CD4-positive, CD25-positive, alpha-beta regulatory T cell (primary cell): ENCODE measurements at regions not wholly inside any gene's neighbourhood (a gene's known extent, or its start where the extent isn't known, plus 50 kb on each side); places are given as distances from the start of the nearest gene placed in this dataset.

Experiments
- ATAC-seq, 2 donors: fragments of 150-1000 bp; cut with Tn5 transposase; one replicate each; pipeline ENCODE4 v1.10.0; 2021; ENCODE audit warnings: low read depth in 2 of 2, moderate number of reproducible peaks in 2 of 2, moderate library complexity in 1 of 2
- DNase-seq, 3 donors: peaks; one replicate each; pipeline versions ENCODE4 v3.0.0 to v3.0.0-alpha.2; 2012 to 2022; ENCODE audit warnings: mixed read lengths in 1 of 3
- H3K27ac ChIP-seq: one replicate; pipeline ENCODE4 v1.7.0; 2013; ENCODE audit warnings: mild to moderate bottlenecking, low read length; ENCODE audit not compliant: insufficient read depth, poor library complexity, severe bottlenecking
- H3K27me3 ChIP-seq: one replicate; pipeline ENCODE4 v1.7.0; 2013; ENCODE audit warnings: low read length; ENCODE audit not compliant: control insufficient read depth, insufficient read depth
- H3K36me3 ChIP-seq: one replicate; pipeline ENCODE4 v1.7.0; 2013; ENCODE audit warnings: mild to moderate bottlenecking, low read length, moderate library complexity; ENCODE audit not compliant: control insufficient read depth, insufficient read depth
- H3K4me1 ChIP-seq: 2 replicates; pipeline ENCODE4 v1.7.0; 2013; ENCODE audit warnings: mild to moderate bottlenecking, low read length; ENCODE audit not compliant: insufficient read depth, control insufficient read depth, poor library complexity, severe bottlenecking
- H3K4me3 ChIP-seq: one replicate; pipeline ENCODE4 v1.7.0; 2013; ENCODE audit warnings: low read depth, mild to moderate bottlenecking, low read length, moderate library complexity
- H3K9me3 ChIP-seq, 2 experiments: 1 replicate in 1 of 2; 2 replicates in 1 of 2; pipeline ENCODE4 v1.7.0; 2013; ENCODE audit warnings: low read length in 2 of 2, mild to moderate bottlenecking in 1 of 2, moderate library complexity in 1 of 2; ENCODE audit not compliant: control insufficient read depth in 2 of 2
- H3K27ac Mint-ChIP-seq, 3 donors: one replicate each; pipeline ENCODE4 v1.8.0; 2020 to 2022; ENCODE audit warnings: mild to moderate bottlenecking in 3 of 3, mixed read lengths in 3 of 3, moderate library complexity in 2 of 3
- H3K27me3 Mint-ChIP-seq: one replicate; pipeline ENCODE4 v1.8.0; 2022; ENCODE audit warnings: mild to moderate bottlenecking, mixed read lengths
- H3K36me3 Mint-ChIP-seq: one replicate; pipeline ENCODE4 v1.8.0; 2020; ENCODE audit warnings: mixed read lengths
- H3K4me1 Mint-ChIP-seq, 4 donors: one replicate each; pipeline ENCODE4 v1.8.0; 2020 to 2022; ENCODE audit warnings: mixed read lengths in 4 of 4, mild to moderate bottlenecking in 1 of 4
- H3K4me3 Mint-ChIP-seq, 4 donors: one replicate each; pipeline ENCODE4 v1.8.0; 2020 to 2022; ENCODE audit warnings: mild to moderate bottlenecking in 4 of 4, mixed read lengths in 4 of 4, moderate library complexity in 3 of 4
- H3K9me3 Mint-ChIP-seq, 7 donors: one replicate each; pipeline ENCODE4 v1.8.0; 2020 to 2022; ENCODE audit warnings: mixed read lengths in 7 of 7, mild to moderate bottlenecking in 3 of 7, moderate library complexity in 2 of 7

DNA sequence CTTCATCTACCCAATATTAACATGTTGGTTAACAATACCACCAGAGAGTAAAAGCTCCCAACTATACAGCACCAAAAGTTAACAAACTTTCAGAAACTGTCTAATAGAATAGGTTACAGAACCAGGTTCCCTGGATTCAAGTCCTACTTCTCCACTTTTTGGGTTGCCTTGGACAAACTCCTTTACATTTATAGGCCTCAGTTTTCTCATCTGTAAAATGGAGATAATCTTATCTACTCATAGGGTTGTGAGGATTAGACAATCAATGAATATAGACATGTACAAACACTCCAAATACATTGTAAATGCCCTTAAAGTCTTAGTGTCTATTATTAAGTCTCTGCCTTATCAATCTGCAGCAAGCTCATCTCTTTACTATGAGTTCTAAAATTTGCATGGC, 435.2 kb downstream of the ZFHX3 start:
- H3K27me3 ChIP-seq, result no peaks in the 10 kb centered on the region
- DNase-seq, result no peak
- no peaks in the 10 kb centered on the region for H3K9me3 ChIP-seq
- Mint-ChIP-seq H3K4me3 (no peak overlapping the region), H3K4me1 (peaks cover 0 to 9% (median 0%) of the 10 kb centered on the region in 4 donors), H3K27ac (no peak overlapping the region), H3K9me3 (peaks cover 0 to 7% (median 0%) of the 10 kb centered on the region in 7 donors), H3K27me3 (no peaks in the 10 kb centered on the region), H3K36me3 (no peaks in the 10 kb centered on the region)
- H3K36me3 ChIP-seq, result no peaks in the 10 kb centered on the region
- no peak overlapping the region for H3K4me3 ChIP-seq
- ATAC-seq, result no peak
- no peak overlapping the region for H3K27ac ChIP-seq
- no peaks in the 10 kb centered on the region for H3K4me1 ChIP-seq

DNA sequence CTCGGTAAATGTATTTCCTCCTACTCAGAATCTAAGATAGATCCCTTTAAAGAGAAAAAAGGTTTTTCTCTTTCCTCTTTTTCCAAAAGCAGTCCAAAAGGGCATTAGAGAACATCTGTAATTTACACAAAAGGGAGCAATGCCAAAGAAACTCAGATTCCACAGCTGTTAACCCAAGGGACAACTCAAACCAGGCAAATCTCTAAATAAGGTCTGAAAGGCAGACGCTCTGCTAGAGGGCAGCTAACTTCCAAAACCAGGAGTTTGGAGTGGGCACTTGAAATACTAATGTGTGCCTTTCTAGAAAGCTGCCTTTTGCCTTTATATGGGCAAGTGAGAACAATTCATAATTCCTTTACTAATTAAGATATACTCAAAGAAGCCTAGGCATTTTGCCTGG, 435.7 kb downstream of the ZFHX3 start:
- no peak overlapping the region for H3K4me3 ChIP-seq
- no peak overlapping the region for H3K27ac ChIP-seq
- Mint-ChIP-seq H3K9me3 (peaks cover 0 to 7% (median 0%) of the 10 kb centered on the region in 7 donors), H3K27me3 (no peaks in the 10 kb centered on the region), H3K4me3 (no peak overlapping the region), H3K27ac (no peak overlapping the region), H3K36me3 (no peaks in the 10 kb centered on the region), H3K4me1 (peaks cover 0 to 9% (median 0%) of the 10 kb centered on the region in 4 donors)
- ATAC-seq, result no peak
- H3K27me3 ChIP-seq, result no peaks in the 10 kb centered on the region
- no peak for DNase-seq
- H3K4me1 ChIP-seq, result no peaks in the 10 kb centered on the region
- H3K9me3 ChIP-seq, result no peaks in the 10 kb centered on the region
- no peaks in the 10 kb centered on the region for H3K36me3 ChIP-seq

DNA sequence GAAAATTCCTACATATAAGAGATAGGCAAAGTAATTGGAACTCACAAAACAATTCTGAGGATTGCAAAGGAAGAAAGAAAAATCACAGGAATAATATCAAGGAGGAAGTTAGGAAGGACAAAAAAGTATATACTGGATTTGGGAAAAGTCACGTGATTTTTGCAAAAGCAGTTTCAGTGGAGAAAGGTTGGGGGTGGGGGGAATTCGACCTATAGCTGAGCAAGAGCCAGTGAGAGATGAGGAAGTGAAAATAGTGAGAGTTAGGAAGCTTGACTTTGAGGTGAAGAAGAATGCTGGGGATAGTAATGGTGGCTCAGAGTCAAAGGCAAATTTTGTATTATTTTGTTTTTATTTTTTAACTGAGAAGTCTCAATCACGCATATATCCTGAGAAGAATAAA, 438.0 kb upstream of the PMFBP1 start:
- no peaks in the 10 kb centered on the region for H3K4me1 ChIP-seq
- DNase-seq (no peak), ATAC-seq (no peak)
- no peaks in the 10 kb centered on the region for H3K36me3 ChIP-seq
- H3K36me3 Mint-ChIP-seq, result no peaks in the 10 kb centered on the region
- H3K9me3 ChIP-seq, result no peaks in the 10 kb centered on the region
- no peak overlapping the region for H3K4me3 ChIP-seq
- H3K27ac ChIP-seq, result no peak overlapping the region
- H3K27me3 Mint-ChIP-seq, result no peaks in the 10 kb centered on the region
- H3K27ac Mint-ChIP-seq, result no peak overlapping the region
- no peak overlapping the region for H3K4me3 Mint-ChIP-seq
- H3K9me3 Mint-ChIP-seq, result peaks cover 0 to 2% (median 0%) of the 10 kb centered on the region in 7 donors
- H3K4me1 Mint-ChIP-seq, result peaks cover 0 to 9% (median 0%) of the 10 kb centered on the region in 4 donors
- H3K27me3 ChIP-seq, result no peaks in the 10 kb centered on the region

DNA sequence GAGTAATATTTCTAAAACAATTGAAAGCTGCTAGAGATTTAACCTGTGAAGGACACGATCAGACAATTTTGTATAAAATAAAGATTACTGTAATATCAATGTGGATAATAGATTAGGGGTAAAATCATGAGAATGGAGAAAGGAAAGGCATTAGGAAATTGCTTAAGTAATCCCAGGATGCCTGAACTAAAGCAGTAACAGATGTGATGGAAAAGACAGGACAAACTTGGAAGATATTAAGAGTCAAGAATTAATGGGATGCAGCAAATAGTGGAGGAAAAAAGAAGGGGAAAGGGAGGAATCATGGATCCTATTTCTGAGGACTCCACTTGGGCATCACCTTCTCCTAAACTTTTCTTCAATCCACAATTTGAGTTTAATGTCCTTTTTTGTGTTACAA, 437.1 kb upstream of the PMFBP1 start:
- Mint-ChIP-seq H3K4me3 (no peak overlapping the region), H3K36me3 (no peaks in the 10 kb centered on the region), H3K27ac (no peak overlapping the region), H3K9me3 (peaks cover 0 to 5% (median 0%) of the 10 kb centered on the region in 7 donors), H3K27me3 (no peaks in the 10 kb centered on the region), H3K4me1 (peaks cover 0 to 9% (median under 1%) of the 10 kb centered on the region in 4 donors)
- no peak for ATAC-seq
- no peak for DNase-seq
- Histone ChIP-seq H3K4me3 (no peak overlapping the region), H3K4me1 (no peaks in the 10 kb centered on the region), H3K27ac (no peak overlapping the region), H3K27me3 (no peaks in the 10 kb centered on the region), H3K9me3 (no peaks in the 10 kb centered on the region), H3K36me3 (no peaks in the 10 kb centered on the region)

DNA sequence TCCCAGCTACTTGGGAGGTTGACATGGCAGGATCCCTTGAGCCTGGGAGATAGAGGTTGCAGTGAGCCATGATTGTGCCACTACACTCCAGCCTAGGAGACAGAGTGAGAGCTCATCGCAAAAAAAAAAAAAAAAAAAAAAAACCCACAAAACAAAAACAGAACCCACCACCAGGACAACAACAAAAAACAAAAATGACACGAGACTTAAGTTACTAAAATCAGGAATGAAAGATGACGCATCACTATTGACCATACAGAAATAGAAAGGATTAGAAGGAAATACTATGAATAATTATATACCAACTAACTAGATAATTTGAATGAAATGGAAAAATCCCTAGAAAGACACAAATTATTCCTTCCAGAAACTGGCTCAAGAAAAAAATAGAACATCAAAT, 432.4 kb upstream of the PMFBP1 start:
- no peak overlapping the region for H3K4me3 ChIP-seq
- H3K4me3 Mint-ChIP-seq, result no peak overlapping the region
- H3K4me1 Mint-ChIP-seq, result peaks cover 0 to 1% (median 0%) of the 10 kb centered on the region in 4 donors
- H3K27ac ChIP-seq, result no peak overlapping the region
- no peaks in the 10 kb centered on the region for H3K9me3 ChIP-seq
- ATAC-seq, result no peak
- no peaks in the 10 kb centered on the region for H3K36me3 Mint-ChIP-seq
- no peak for DNase-seq
- H3K9me3 Mint-ChIP-seq, result peaks cover 0 to 6% (median 0%) of the 10 kb centered on the region in 7 donors
- H3K4me1 ChIP-seq, result no peaks in the 10 kb centered on the region
- no peaks in the 10 kb centered on the region for H3K27me3 Mint-ChIP-seq
- H3K27ac Mint-ChIP-seq, result no peak overlapping the region
- H3K36me3 ChIP-seq, result no peaks in the 10 kb centered on the region
- no peaks in the 10 kb centered on the region for H3K27me3 ChIP-seq

DNA sequence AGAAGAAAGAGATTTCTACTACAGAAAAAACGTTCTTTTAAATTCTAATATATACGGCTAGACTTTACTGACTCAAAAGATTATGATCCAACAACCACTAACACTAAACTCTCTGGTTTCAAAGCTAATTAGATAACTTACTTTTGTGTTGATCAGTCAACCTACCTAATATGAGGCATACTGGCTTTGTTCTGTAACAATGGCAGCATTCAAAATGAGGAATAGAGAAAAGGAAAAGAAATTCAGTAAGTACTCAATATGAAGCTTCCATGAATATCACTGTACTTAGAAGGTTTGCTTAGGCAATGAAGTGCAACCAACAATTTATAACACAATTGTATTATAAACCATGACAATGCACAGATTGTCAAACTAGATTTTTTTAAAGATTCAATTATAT, 430.5 kb upstream of the PMFBP1 start:
- Histone ChIP-seq H3K4me3 (no peak overlapping the region), H3K27ac (no peak overlapping the region), H3K27me3 (no peaks in the 10 kb centered on the region), H3K4me1 (no peaks in the 10 kb centered on the region), H3K36me3 (no peaks in the 10 kb centered on the region), H3K9me3 (no peaks in the 10 kb centered on the region)
- DNase-seq (no peak), ATAC-seq (no peak)
- Mint-ChIP-seq H3K36me3 (no peaks in the 10 kb centered on the region), H3K9me3 (peaks cover 0 to 6% (median 2%) of the 10 kb centered on the region in 7 donors), H3K27ac (no peak overlapping the region), H3K4me3 (no peak overlapping the region), H3K27me3 (no peaks in the 10 kb centered on the region), H3K4me1 (peaks cover 0 to 1% (median 0%) of the 10 kb centered on the region in 4 donors)

DNA sequence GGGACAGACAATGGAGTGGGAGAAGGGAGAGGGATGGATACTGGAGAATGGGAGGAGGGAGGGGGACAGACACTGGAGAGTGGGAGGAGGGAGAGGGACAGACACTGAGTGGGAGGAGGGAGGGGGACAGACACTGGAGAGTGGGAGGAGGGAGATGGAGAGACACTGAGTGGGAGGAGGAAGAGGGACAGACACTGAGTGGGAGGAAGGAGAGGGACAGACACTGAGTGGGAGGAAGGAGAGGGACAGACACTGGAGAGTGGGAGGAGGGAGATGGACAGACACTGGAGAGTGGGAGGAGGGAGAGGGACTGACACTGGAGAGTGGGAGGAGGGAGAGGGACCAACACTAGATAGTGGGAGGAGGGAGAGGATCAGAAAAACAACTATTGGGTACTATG, 426.7 kb upstream of the PMFBP1 start:
- Mint-ChIP-seq H3K36me3 (no peaks in the 10 kb centered on the region), H3K4me1 (no peaks in the 10 kb centered on the region), H3K4me3 (no peak overlapping the region), H3K9me3 (peaks cover 0 to 6% (median 0%) of the 10 kb centered on the region in 7 donors), H3K27ac (no peak overlapping the region), H3K27me3 (no peaks in the 10 kb centered on the region)
- Histone ChIP-seq H3K36me3 (no peaks in the 10 kb centered on the region), H3K4me3 (no peak overlapping the region), H3K27me3 (no peaks in the 10 kb centered on the region), H3K9me3 (no peaks in the 10 kb centered on the region), H3K27ac (no peak overlapping the region), H3K4me1 (no peaks in the 10 kb centered on the region)
- no peak for DNase-seq
- ATAC-seq, result no peak

DNA sequence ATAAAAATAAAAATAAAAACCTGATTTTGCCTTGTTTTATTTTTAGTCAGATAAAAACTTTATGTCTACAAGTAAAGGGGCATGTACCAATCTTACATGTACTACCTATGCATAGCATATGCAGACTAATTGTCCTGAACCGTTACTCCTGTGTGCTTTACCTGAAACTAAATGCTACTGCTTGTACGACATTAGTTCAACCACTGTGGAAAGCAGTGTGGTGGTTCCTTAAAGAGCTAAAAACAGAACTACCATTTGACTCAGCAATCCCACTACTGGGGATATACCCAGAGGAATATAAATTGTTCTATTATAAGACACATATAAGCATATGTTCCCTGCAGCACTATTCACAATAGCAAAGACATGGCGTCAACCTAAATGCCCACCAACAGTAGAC, 426.0 kb upstream of the PMFBP1 start:
- no peaks in the 10 kb centered on the region for H3K36me3 ChIP-seq
- no peaks in the 10 kb centered on the region for H3K36me3 Mint-ChIP-seq
- H3K27ac ChIP-seq, result no peak overlapping the region
- no peaks in the 10 kb centered on the region for H3K27me3 Mint-ChIP-seq
- no peak overlapping the region for H3K27ac Mint-ChIP-seq
- no peaks in the 10 kb centered on the region for H3K4me1 ChIP-seq
- DNase-seq (no peak), ATAC-seq (no peak)
- no peaks in the 10 kb centered on the region for H3K4me1 Mint-ChIP-seq
- no peak overlapping the region for H3K4me3 ChIP-seq
- H3K9me3 Mint-ChIP-seq, result peaks cover 0 to 6% (median 0%) of the 10 kb centered on the region in 7 donors
- H3K27me3 ChIP-seq, result no peaks in the 10 kb centered on the region
- no peaks in the 10 kb centered on the region for H3K9me3 ChIP-seq
- no peak overlapping the region for H3K4me3 Mint-ChIP-seq
